Natural killer cell (primary cell): ENCODE measurements at regions not wholly inside any gene's neighbourhood (a gene's known extent, or its start where the extent isn't known, plus 50 kb on each side); places are given as distances from the start of the nearest gene placed in this dataset.
"Not testable (repeated sequence)": the region's sequence is repeated elsewhere in the genome, so short reads cannot be mapped to it uniquely, and the experiment has no call there.

ENCODE experiments used
- ATAC-seq, 3 donors: fragments of 150-1000 bp in 2 of 3; fragments of 200-7000 bp in 1 of 3; cut with Tn5 transposase; 1 replicate in 1 of 3; 2 replicates in 2 of 3; pipeline ENCODE4 v1.10.0; 2021; ENCODE audit warnings: mild to moderate bottlenecking in 2 of 3, moderate library complexity in 2 of 3
- DNase-seq, 2 donors: peaks; one replicate each; pipeline versions ENCODE4 v3.0.0 to v3.0.0-alpha.2; 2013 to 2021; ENCODE audit warnings: mixed read lengths in 1 of 2
- H3K27ac ChIP-seq: one replicate; pipeline ENCODE4 v1.5.1; 2013; ENCODE audit warnings: mild to moderate bottlenecking, low read length
- H3K27me3 ChIP-seq: one replicate; pipeline ENCODE4 v1.6.1; 2013; ENCODE audit warnings: low read length; ENCODE audit not compliant: control insufficient read depth, insufficient read depth
- H3K36me3 ChIP-seq: one replicate; pipeline ENCODE4 v1.6.1; 2013; ENCODE audit warnings: low read length; ENCODE audit not compliant: control insufficient read depth, insufficient read depth
- H3K4me1 ChIP-seq: one replicate; pipeline ENCODE4 v1.6.1; 2013; ENCODE audit warnings: low read length; ENCODE audit not compliant: control insufficient read depth, insufficient read depth
- H3K4me3 ChIP-seq: one replicate; pipeline ENCODE4 v1.5.1; 2013; ENCODE audit warnings: low read length
- H3K9me3 ChIP-seq: one replicate; pipeline ENCODE4 v1.6.1; 2013; ENCODE audit warnings: low read length; ENCODE audit not compliant: control insufficient read depth, insufficient read depth
- H3K27ac Mint-ChIP-seq, 2 donors: one replicate each; pipeline ENCODE4 v1.8.0; 2022; ENCODE audit warnings: mild to moderate bottlenecking in 2 of 2, mixed read lengths in 2 of 2, moderate library complexity in 1 of 2
- H3K27me3 Mint-ChIP-seq, 2 donors: one replicate each; pipeline ENCODE4 v1.8.0; 2022; ENCODE audit warnings: low read depth in 2 of 2, mixed read lengths in 2 of 2
- H3K36me3 Mint-ChIP-seq: one replicate; pipeline ENCODE4 v1.8.0; 2022; ENCODE audit warnings: mixed read lengths
- H3K4me1 Mint-ChIP-seq, 2 donors: one replicate each; pipeline ENCODE4 v1.8.0; 2022; ENCODE audit warnings: mixed read lengths in 2 of 2
- H3K4me3 Mint-ChIP-seq: one replicate; pipeline ENCODE4 v1.8.0; 2022; ENCODE audit warnings: mild to moderate bottlenecking, moderate library complexity, mixed read lengths
- H3K9me3 Mint-ChIP-seq, 2 donors: one replicate each; pipeline ENCODE4 v1.8.0; 2022; ENCODE audit warnings: mixed read lengths in 2 of 2
- CTCF ChIP-seq: fragments of 200-600 bp; IDR thresholded peaks from one replicate; pipeline ENCODE4 v1.8.0; 2022; ENCODE audit warnings: antibody characterized with exemption
- WGBS: methylation state at CpG from one replicate; pipeline ENCODE4 v1.1.7; 2013; ENCODE audit warnings: missing lambda C conversion rate; ENCODE audit not compliant: insufficient coverage; 5-methylcytosine and 5-hydroxymethylcytosine counted together
- intact Hi-C: fragments of 100-400 bp; cut with micrococcal nuclease; formaldehyde crosslinking; loops from one replicate; pipeline ENCODE4 v1.14.2; 2022

GRCh38 chr1:228666686-228667623 is 68.3 kb upstream of the RHOU start:
- Histone ChIP-seq H3K4me3 (no peak overlapping the region), H3K36me3 (no peaks in the 10 kb centered on the region), H3K9me3 (no peaks in the 10 kb centered on the region), H3K27ac (no peak overlapping the region), H3K4me1 (peaks cover 3% of the 10 kb centered on the region), H3K27me3 (no peaks in the 10 kb centered on the region)
- TF ChIP-seq CTCF = no peak
- ATAC-seq (no peak), DNase-seq (no peak)
- WGBS = 89% methylated on average over 6 of the region's 6 CpGs
- Mint-ChIP-seq H3K4me3 (no peak overlapping the region), H3K27me3 (peaks cover 0 to 11% of the 10 kb centered on the region in 2 donors), H3K4me1 (no peaks in the 10 kb centered on the region), H3K9me3 (no peaks in the 10 kb centered on the region), H3K36me3 (no peaks in the 10 kb centered on the region), H3K27ac (no peak overlapping the region)
- intact Hi-C loops = no loop called here

- TF ChIP-seq CTCF = no peak
- WGBS = 80% methylated on average over 5 of the region's 5 CpGs
- no peaks in the 10 kb centered on the region for H3K9me3 ChIP-seq
- H3K27me3 ChIP-seq = no peaks in the 10 kb centered on the region
- Mint-ChIP-seq H3K27ac (no peak overlapping the region), H3K4me1 (no peaks in the 10 kb centered on the region), H3K4me3 (no peak overlapping the region), H3K9me3 (no peaks in the 10 kb centered on the region), H3K36me3 (no peaks in the 10 kb centered on the region), H3K27me3 (no peaks in the 10 kb centered on the region)
- H3K4me1 ChIP-seq = peaks cover 3% of the 10 kb centered on the region
- no peaks in the 10 kb centered on the region for H3K36me3 ChIP-seq
- intact Hi-C loops = no loop called here
- no peak overlapping the region for H3K27ac ChIP-seq
- ATAC-seq = no peak
- no peak overlapping the region for H3K4me3 ChIP-seq
- no peak for DNase-seq
Observed at GRCh38 chr1:228668553-228669241, 66.6 kb upstream of the RHOU start.

GRCh38 chr1:228669242-228669585 is 66.1 kb upstream of the RHOU start:
- no peak for ATAC-seq
- intact Hi-C loops = no loop called here
- Histone ChIP-seq H3K27ac (no peak overlapping the region), H3K4me3 (no peak overlapping the region), H3K36me3 (no peaks in the 10 kb centered on the region), H3K4me1 (peaks cover 3% of the 10 kb centered on the region), H3K9me3 (no peaks in the 10 kb centered on the region), H3K27me3 (no peaks in the 10 kb centered on the region)
- H3K27ac Mint-ChIP-seq = no peak overlapping the region
- WGBS = 75% methylated on average over 1 of the region's 1 CpG
- no peak overlapping the region for H3K4me3 Mint-ChIP-seq
- no peaks in the 10 kb centered on the region for H3K9me3 Mint-ChIP-seq
- H3K36me3 Mint-ChIP-seq = no peaks in the 10 kb centered on the region
- no peak for DNase-seq
- H3K4me1 Mint-ChIP-seq = no peaks in the 10 kb centered on the region
- no peak for TF ChIP-seq CTCF
- no peaks in the 10 kb centered on the region for H3K27me3 Mint-ChIP-seq

- H3K36me3 Mint-ChIP-seq, H3K27ac Mint-ChIP-seq, H3K4me3 Mint-ChIP-seq, H3K4me1 ChIP-seq, H3K27ac ChIP-seq, intact Hi-C loops, DNase-seq, H3K9me3 Mint-ChIP-seq, ATAC-seq, H3K4me1 Mint-ChIP-seq, H3K4me3 ChIP-seq, H3K36me3 ChIP-seq, H3K9me3 ChIP-seq, H3K27me3 ChIP-seq: not testable (repeated sequence)
- 55% methylated on average over 9 of the region's 9 CpGs for WGBS
- peaks cover 26% of the 10 kb centered on the region in 2 donors for H3K27me3 Mint-ChIP-seq
Observed at GRCh38 chr1:228681076-228681565, 54.2 kb upstream of the RHOU start.
